ENCODE measurements at regions not wholly inside any gene's neighbourhood (a gene's known extent, or its start where the extent isn't known, plus 50 kb on each side); places are given as distances from the start of the nearest gene placed in this dataset.

DNA sequence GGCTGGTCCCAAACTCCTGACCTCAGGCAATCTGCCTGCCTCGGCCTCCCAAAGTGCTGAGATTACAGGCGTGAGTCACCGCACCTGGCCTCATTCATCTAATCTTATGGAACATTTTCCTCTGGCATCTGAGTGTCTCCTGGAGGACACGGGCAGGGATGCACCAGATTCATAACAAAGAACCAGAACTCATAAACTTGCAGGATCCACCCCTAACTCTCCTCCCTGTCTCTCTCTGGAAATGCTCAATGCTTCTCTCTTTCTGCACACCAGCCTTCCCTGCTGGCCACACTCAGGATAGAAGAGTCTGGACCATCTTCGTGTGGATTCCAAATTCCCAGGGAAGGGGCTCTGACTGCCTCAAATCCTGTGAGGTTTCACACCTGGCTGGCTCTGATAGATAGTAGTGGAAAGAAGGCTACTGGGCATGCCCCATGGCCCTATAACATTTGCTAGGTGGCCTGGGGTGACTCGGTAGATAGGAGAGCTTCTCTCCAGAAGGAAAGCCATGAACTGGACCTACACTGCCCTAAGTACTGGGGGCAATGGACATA is 483.2 kb upstream of the GYPC start:
- TF ChIP-seq, protein P1, sequence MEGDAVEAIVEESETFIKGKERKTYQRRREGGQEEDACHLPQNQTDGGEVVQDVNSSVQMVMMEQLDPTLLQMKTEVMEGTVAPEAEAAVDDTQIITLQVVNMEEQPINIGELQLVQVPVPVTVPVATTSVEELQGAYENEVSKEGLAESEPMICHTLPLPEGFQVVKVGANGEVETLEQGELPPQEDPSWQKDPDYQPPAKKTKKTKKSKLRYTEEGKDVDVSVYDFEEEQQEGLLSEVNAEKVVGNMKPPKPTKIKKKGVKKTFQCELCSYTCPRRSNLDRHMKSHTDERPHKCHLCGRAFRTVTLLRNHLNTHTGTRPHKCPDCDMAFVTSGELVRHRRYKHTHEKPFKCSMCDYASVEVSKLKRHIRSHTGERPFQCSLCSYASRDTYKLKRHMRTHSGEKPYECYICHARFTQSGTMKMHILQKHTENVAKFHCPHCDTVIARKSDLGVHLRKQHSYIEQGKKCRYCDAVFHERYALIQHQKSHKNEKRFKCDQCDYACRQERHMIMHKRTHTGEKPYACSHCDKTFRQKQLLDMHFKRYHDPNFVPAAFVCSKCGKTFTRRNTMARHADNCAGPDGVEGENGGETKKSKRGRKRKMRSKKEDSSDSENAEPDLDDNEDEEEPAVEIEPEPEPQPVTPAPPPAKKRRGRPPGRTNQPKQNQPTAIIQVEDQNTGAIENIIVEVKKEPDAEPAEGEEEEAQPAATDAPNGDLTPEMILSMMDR (conservative IDR thresholded peaks at IDR 0.05 in 1 of 2, IDR thresholded peaks at IDR 0.05 in 1 of 2; ENCODE audit: extremely low read depth in 1 of 2, insufficient read depth in 1 of 2, low read depth in 1 of 2, low read length in 2 of 2) = no peak
- no peak for TF ChIP-seq EZH2 (IDR thresholded peaks at IDR 0.05; ENCODE audit: borderline replicate concordance, low read length)
